Muscle layer of colon (tissue), 2 donors: ENCODE measurements at regions not wholly inside any gene's neighbourhood (a gene's known extent, or its start where the extent isn't known, plus 50 kb on each side); places are given as distances from the start of the nearest gene placed in this dataset.
"Not testable (repeated sequence)": the region's sequence is repeated elsewhere in the genome, so short reads cannot be mapped to it uniquely, and the experiment has no call there.

Experiments used
- H3K27ac ChIP-seq: one replicate; pipeline ENCODE4 v1.7.0; 2013; ENCODE audit warnings: low read depth, mild to moderate bottlenecking, low read length, moderate library complexity
- H3K27me3 ChIP-seq, 2 donors: one replicate each; pipeline ENCODE4 v1.7.0; 2013; ENCODE audit warnings: low read length in 2 of 2, mild to moderate bottlenecking in 2 of 2; ENCODE audit not compliant: insufficient read depth in 2 of 2, control insufficient read depth in 1 of 2
- H3K36me3 ChIP-seq: one replicate; pipeline ENCODE4 v1.7.0; 2013; ENCODE audit warnings: mild to moderate bottlenecking, low read length; ENCODE audit not compliant: insufficient read depth
- H3K4me1 ChIP-seq: one replicate; pipeline ENCODE4 v1.7.0; 2013; ENCODE audit warnings: mild to moderate bottlenecking, low read length; ENCODE audit not compliant: insufficient read depth
- H3K4me3 ChIP-seq, 2 donors: one replicate each; pipeline ENCODE4 v1.7.0; 2013; ENCODE audit warnings: low read length in 2 of 2, low read depth in 1 of 2, mild to moderate bottlenecking in 1 of 2, moderate library complexity in 1 of 2
- H3K9ac ChIP-seq: one replicate; pipeline ENCODE4 v1.7.0; 2013; ENCODE audit warnings: low read length
- H3K9me3 ChIP-seq: one replicate; pipeline ENCODE4 v1.7.0; 2013; ENCODE audit warnings: mild to moderate bottlenecking, low read length
- donor health status: abdominal sarcoma.
- donor health status: Adenocarcinoma of cecum.

DNA sequence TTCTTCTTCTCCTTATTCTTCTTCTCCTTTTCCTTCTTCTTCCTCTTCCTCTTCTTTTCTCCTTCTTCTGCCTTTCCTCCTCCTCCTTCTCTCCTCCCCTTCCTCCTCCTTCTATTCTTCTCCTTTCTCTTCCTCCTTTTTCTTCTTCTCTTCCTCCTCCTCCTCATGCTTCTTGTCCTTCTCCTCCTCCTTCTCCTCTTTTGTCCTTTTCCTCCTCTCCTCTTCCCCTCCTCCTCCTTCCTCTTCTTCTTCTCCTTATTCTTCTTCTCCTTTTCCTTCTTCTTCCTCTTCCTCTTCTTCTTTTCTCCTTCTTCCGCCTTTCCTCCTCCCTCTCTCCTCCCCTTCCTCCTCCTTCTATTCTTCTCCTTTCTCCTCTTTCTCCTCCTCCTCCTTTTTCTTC lies 1258.2 kb downstream of the TYW1 start:
- not testable (repeated sequence) for H3K36me3 ChIP-seq, H3K27me3 ChIP-seq, H3K9me3 ChIP-seq, H3K4me3 ChIP-seq, H3K9ac ChIP-seq, H3K27ac ChIP-seq, H3K4me1 ChIP-seq

DNA sequence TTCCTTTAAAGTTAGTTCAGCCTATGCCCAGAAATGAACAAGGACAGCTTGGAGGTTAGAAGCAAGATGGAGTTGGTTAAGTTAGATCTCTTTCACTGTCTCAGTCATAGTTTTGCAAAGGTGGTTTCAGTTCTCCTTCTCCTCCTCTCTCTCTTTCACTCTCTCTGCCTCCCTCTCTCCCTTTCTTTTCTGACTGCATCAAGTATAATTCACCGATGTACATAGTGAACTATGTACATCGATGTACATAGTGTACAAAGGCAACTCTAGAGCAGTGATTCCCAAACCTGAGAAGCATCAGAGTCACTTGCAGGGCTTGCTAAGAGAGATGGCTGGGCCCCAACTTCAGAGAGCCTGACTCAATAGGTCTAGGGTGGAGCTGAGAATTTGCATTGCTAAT lies 1259.7 kb downstream of the TYW1 start:
- Histone ChIP-seq H3K4me1 (no peaks in the 10 kb centered on the region), H3K36me3 (no peaks in the 10 kb centered on the region), H3K9ac (no peak overlapping the region), H3K27ac (no peak overlapping the region), H3K9me3 (no peaks in the 10 kb centered on the region), H3K4me3 (no peak overlapping the region), H3K27me3 (peaks cover 0 to 3% of the 10 kb centered on the region in 2 donors)

DNA sequence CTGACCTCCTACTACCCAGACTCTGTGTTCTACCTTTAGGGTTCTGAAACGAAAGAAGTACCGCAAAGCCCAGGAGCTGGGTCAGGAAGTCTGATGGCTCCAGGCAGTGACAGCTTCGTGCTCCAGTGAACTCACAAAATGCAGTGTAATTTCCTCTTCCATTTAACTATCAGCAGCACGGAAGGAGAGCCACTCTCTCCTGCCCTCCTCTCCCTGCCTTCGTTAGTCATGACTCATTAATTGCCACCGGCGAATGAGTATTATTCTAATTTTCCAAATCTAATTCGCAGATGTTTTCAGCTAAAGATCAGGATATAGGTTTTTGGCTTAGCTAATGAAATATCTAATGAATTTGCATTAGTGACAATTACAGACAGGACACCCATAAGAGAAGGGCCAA lies 1262.0 kb downstream of the TYW1 start:
- H3K27ac ChIP-seq = no peak overlapping the region
- peaks cover 0 to 3% of the 10 kb centered on the region in 2 donors for H3K27me3 ChIP-seq
- no peaks in the 10 kb centered on the region for H3K4me1 ChIP-seq
- no peaks in the 10 kb centered on the region for H3K36me3 ChIP-seq
- H3K9me3 ChIP-seq = no peaks in the 10 kb centered on the region
- H3K9ac ChIP-seq = no peak overlapping the region
- no peak overlapping the region for H3K4me3 ChIP-seq

DNA sequence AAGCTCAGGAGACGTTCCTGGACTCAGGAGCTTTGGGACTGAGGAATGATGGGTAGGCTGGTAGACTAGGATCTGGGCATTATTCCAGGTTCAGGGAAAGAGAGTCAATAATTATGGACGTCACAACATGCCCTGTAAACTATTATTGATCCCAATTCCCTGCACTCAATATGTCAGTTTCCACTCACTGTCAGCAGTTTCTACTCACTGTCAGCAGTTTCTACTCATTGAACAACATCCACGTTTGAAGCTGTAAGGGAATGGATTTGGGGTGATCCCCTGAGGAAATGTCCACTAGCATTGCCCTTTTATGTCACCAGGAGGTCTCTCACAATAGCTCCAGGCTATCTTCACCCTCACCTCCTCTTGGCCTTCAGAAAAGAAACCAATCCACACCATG lies 1268.6 kb downstream of the TYW1 start:
- H3K9me3 ChIP-seq = peaks cover 6% of the 10 kb centered on the region
- no peaks in the 10 kb centered on the region for H3K4me1 ChIP-seq
- H3K27me3 ChIP-seq = no peaks in the 10 kb centered on the region
- H3K4me3 ChIP-seq = no peak overlapping the region
- no peak overlapping the region for H3K27ac ChIP-seq
- no peak overlapping the region for H3K9ac ChIP-seq
- H3K36me3 ChIP-seq = no peaks in the 10 kb centered on the region

DNA sequence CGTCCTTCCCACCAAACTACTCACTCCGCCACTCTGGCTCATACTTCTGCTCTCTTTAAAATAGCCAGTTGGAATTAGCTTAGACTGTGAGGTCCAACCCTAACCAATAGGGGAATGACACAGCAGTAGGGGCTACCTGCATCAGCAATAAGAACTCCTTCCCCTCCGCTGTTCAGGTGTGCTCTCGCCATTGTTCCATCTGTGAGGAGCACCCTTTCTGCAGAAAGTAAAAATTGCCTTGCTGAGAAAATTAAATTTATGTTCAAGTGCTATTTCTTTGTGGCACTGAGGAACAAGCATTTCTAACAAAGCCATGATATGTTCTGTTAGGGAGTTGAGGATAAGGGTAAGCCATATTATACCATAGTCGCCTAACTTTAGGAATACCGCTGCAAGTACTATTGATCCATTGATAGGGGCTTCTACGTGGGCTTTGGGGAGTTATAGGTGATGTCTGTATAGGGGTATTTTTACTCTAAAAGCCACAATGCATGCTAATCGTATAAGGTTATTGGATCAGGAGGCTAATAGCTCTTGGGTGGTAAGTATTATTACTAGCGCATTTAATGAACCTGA lies 1269.5 kb downstream of the TYW1 start:
- Histone ChIP-seq H3K9me3 (peaks cover 6% of the 10 kb centered on the region), H3K27me3 (no peaks in the 10 kb centered on the region), H3K4me3 (no peak overlapping the region), H3K27ac (no peak overlapping the region), H3K9ac (no peak overlapping the region), H3K36me3 (no peaks in the 10 kb centered on the region), H3K4me1 (no peaks in the 10 kb centered on the region)

- no peak overlapping the region for H3K27ac ChIP-seq
- no peak overlapping the region for H3K9ac ChIP-seq
- no peaks in the 10 kb centered on the region for H3K4me1 ChIP-seq
- H3K36me3 ChIP-seq = no peaks in the 10 kb centered on the region
- peaks cover 6% of the 10 kb centered on the region for H3K9me3 ChIP-seq
- H3K4me3 ChIP-seq = no peak overlapping the region
- no peaks in the 10 kb centered on the region for H3K27me3 ChIP-seq
These were observed 1270.9 kb downstream of the TYW1 start for GRCh38 chr7:68267486-68267885.

GRCh38 chr7:68269405-68269804 lies 1272.8 kb downstream of the TYW1 start:
- H3K27me3 ChIP-seq = no peaks in the 10 kb centered on the region
- H3K9ac ChIP-seq = no peak overlapping the region
- no peak overlapping the region for H3K4me3 ChIP-seq
- no peaks in the 10 kb centered on the region for H3K4me1 ChIP-seq
- H3K9me3 ChIP-seq = peaks cover 6% of the 10 kb centered on the region
- H3K36me3 ChIP-seq = no peaks in the 10 kb centered on the region
- H3K27ac ChIP-seq = no peak overlapping the region

GRCh38 chr7:68272507-68272906 lies 1275.9 kb downstream of the TYW1 start:
- no peak overlapping the region for H3K27ac ChIP-seq
- H3K36me3 ChIP-seq = no peaks in the 10 kb centered on the region
- no peak overlapping the region for H3K4me3 ChIP-seq
- H3K9me3 ChIP-seq = no peaks in the 10 kb centered on the region
- no peak overlapping the region for H3K9ac ChIP-seq
- no peaks in the 10 kb centered on the region for H3K27me3 ChIP-seq
- no peaks in the 10 kb centered on the region for H3K4me1 ChIP-seq

DNA sequence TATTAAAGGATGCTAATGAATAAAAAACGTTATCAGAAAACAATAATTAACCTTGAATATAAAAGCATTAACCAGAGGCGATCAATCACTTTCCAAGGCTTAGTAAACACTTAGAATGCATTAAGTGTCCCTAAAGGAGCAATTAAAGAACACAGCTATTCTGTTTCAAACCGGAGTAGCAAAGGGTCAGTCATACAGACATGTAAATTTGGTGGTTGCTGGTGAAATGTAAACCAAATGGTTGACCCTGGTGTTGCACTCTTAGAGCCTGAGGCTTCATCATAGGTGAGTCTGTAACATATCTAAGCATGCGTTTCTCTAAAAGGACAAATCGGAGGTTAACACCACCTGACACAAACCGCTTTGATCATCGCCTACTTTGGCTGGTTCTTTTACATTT lies 1280.1 kb downstream of the TYW1 start:
- Histone ChIP-seq H3K27ac (no peak overlapping the region), H3K9me3 (no peaks in the 10 kb centered on the region), H3K4me3 (no peak overlapping the region), H3K4me1 (no peaks in the 10 kb centered on the region), H3K9ac (no peak overlapping the region), H3K27me3 (no peaks in the 10 kb centered on the region), H3K36me3 (no peaks in the 10 kb centered on the region)

GRCh38 chr7:68279827-68280400 lies 1283.3 kb downstream of the TYW1 start:
- Histone ChIP-seq H3K4me3 (no peak overlapping the region), H3K27ac (no peak overlapping the region), H3K36me3 (no peaks in the 10 kb centered on the region), H3K27me3 (no peaks in the 10 kb centered on the region), H3K4me1 (no peaks in the 10 kb centered on the region), H3K9me3 (no peaks in the 10 kb centered on the region), H3K9ac (no peak overlapping the region)

- Histone ChIP-seq H3K9me3 (no peaks in the 10 kb centered on the region), H3K9ac (no peak overlapping the region)
These were observed 1284.3 kb downstream of the TYW1 start for GRCh38 chr7:68280931-68281330.

GRCh38 chr7:68288144-68288593 lies 1291.5 kb downstream of the TYW1 start:
- no peak overlapping the region for H3K9ac ChIP-seq
- H3K27me3 ChIP-seq = no peaks in the 10 kb centered on the region
- no peaks in the 10 kb centered on the region for H3K9me3 ChIP-seq
- H3K4me1 ChIP-seq = no peaks in the 10 kb centered on the region
- H3K36me3 ChIP-seq = no peaks in the 10 kb centered on the region
- H3K27ac ChIP-seq = no peak overlapping the region
- H3K4me3 ChIP-seq = no peak overlapping the region

More at GRCh38 chr7:68280931-68281330, 1284.3 kb downstream of the TYW1 start:
- H3K27ac ChIP-seq = no peak overlapping the region
- H3K36me3 ChIP-seq = no peaks in the 10 kb centered on the region
- H3K4me3 ChIP-seq = no peak overlapping the region
- H3K4me1 ChIP-seq = no peaks in the 10 kb centered on the region
- H3K27me3 ChIP-seq = no peaks in the 10 kb centered on the region
